Body of pancreas (tissue), 4 donors: ENCODE measurements at regions not wholly inside any gene's neighbourhood (a gene's known extent, or its start where the extent isn't known, plus 50 kb on each side); places are given as distances from the start of the nearest gene placed in this dataset.

Experiments
- ATAC-seq: fragments of 150-250 bp; one replicate; pipeline ENCODE4 v1.9.1; 2016
- DNase-seq, 4 donors: peaks; one replicate each; pipeline ENCODE4 v3.0.0-alpha.2; 2019
- H3K27ac ChIP-seq, 4 donors: fragments of 200-600 bp; sonication (generic); 1 replicate in 3 of 4; 2 replicates in 1 of 4; pipeline versions ENCODE4 v1.5.1 to v1.6.1; 2016 to 2019; ENCODE audit warnings: mild to moderate bottlenecking in 1 of 4, mixed read lengths in 1 of 4, moderate library complexity in 1 of 4
- H3K27me3 ChIP-seq, 2 donors: fragments of 200-600 bp; sonication (generic); one replicate each; pipeline ENCODE4 v1.6.0; 2016; ENCODE audit warnings: mild to moderate bottlenecking in 1 of 2
- H3K36me3 ChIP-seq, 2 donors: fragments of 200-600 bp; sonication (generic); replicated peaks in 1 of 2; 2 replicates each; pipeline ENCODE4 v1.5.1; 2016; ENCODE audit warnings: low read depth in 2 of 2; ENCODE audit not compliant: insufficient read depth in 1 of 2
- H3K4me1 ChIP-seq: fragments of 200-600 bp; sonication (generic); one replicate; pipeline ENCODE4 v1.6.0; 2016
- H3K4me3 ChIP-seq, 2 donors: fragments of 200-600 bp; sonication (generic); 1 replicate in 1 of 2; 2 replicates in 1 of 2; pipeline ENCODE4 v1.5.1; 2016 to 2019
- H3K9me3 ChIP-seq, 3 donors: fragments of 200-600 bp; sonication (generic); 1 replicate in 2 of 3; 2 replicates in 1 of 3; pipeline ENCODE4 v1.5.1; 2016
- CTCF ChIP-seq, 7 experiments: fragments of 450-650 bp in 4 of 7; fragments of 200-600 bp in 3 of 7; sonication (generic) in 3 of 7; IDR thresholded peaks; one replicate each; pipeline ENCODE4 v1.5.1; 2016 to 2019; ENCODE audit warnings: antibody characterized with exemption in 7 of 7
- POLR2A ChIP-seq, 3 donors: fragments of 450-650 bp; IDR thresholded peaks; one replicate each; pipeline ENCODE4 v1.6.1; 2016; ENCODE audit warnings: antibody characterized with exemption in 3 of 3, mild to moderate bottlenecking in 2 of 3
- WGBS, 2 donors: methylation state at CpG; one replicate each; pipeline ENCODE4 v1.1.5; 2017; 5-methylcytosine and 5-hydroxymethylcytosine counted together
- intact Hi-C: fragments of 100-400 bp; cut with DNase I; formaldehyde crosslinking; loops from one replicate; pipeline ENCODE4 v1.15.1; 2023

- Histone ChIP-seq H3K4me3 (no peak overlapping the region), H3K27ac (no peak overlapping the region), H3K4me1 (no peaks in the 10 kb centered on the region), H3K27me3 (no peaks in the 10 kb centered on the region), H3K36me3 (no peaks in the 10 kb centered on the region), H3K9me3 (no peaks in the 10 kb centered on the region)
- TF ChIP-seq POLR2A (IDR thresholded peaks at IDR 0.05): no peak
- no peak for TF ChIP-seq CTCF (IDR thresholded peaks at IDR 0.05)
- no peak for DNase-seq
- ATAC-seq: no peak
- 90 to 97% methylated on average over 3 of the region's 3 CpGs for WGBS, 2 donors
- intact Hi-C loops: no loop called here
Observed at GRCh38 chr3:65030847-65031463, 343.2 kb upstream of the ADAMTS9 start.

GRCh38 chr3:65030014-65030627, 342.3 kb upstream of the ADAMTS9 start:
- intact Hi-C loops: no loop called here
- TF ChIP-seq CTCF (IDR thresholded peaks at IDR 0.05): no peak
- no peak for TF ChIP-seq POLR2A (IDR thresholded peaks at IDR 0.05)
- Histone ChIP-seq H3K4me1 (no peaks in the 10 kb centered on the region), H3K36me3 (no peaks in the 10 kb centered on the region), H3K9me3 (no peaks in the 10 kb centered on the region), H3K4me3 (no peak overlapping the region), H3K27me3 (no peaks in the 10 kb centered on the region), H3K27ac (no peak overlapping the region)
- WGBS, 2 donors: 86 to 87% methylated on average over 4 of the region's 4 CpGs
- DNase-seq (no peak), ATAC-seq (no peak)

DNA sequence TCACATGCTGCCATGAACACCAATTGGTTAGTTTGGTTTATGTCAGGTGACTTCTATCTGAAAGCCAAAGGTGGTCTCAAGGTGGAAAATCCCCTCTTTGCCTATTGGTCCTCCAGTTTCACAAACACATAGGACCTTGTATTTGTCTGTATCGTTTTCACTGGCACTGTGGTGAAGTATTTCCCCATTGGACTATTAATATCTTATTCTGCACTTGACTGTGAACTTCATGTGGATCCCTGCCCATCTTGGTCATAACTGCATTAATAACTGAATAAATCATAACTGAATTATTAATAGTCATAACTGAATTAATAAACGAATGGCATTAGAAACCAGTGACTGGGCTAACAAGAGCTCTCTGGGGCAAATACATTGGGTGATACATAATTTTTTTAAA, 341.3 kb upstream of the ADAMTS9 start:
- intact Hi-C loops: no loop called here
- TF ChIP-seq POLR2A (IDR thresholded peaks at IDR 0.05) (no peak), CTCF (IDR thresholded peaks at IDR 0.05) (no peak)

DNA sequence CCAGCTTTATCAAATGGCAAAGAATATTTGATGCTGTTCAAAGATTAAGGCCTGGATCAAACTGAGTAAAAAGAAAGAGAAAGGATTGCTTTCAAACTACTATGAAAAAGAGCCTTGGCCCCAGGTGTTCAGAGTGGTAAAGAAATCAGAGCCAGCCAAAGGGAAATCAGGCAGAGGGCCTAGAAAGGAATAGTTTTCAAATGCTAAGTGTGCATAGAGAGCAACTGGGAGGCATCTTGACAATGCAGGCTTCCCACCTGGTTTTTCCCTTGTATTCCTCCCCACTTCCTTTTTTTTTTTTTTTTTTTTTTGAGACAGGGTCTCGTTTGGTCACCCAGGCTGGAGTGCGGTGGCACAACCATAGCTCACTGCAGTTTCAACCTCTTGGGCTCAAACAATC, 340.2 kb upstream of the ADAMTS9 start:
- ATAC-seq (no peak), DNase-seq (no peak)
- H3K27ac ChIP-seq: no peak overlapping the region
- TF ChIP-seq POLR2A (IDR thresholded peaks at IDR 0.05): no peak
- TF ChIP-seq CTCF (IDR thresholded peaks at IDR 0.05): no peak
- H3K27me3 ChIP-seq: no peaks in the 10 kb centered on the region
- 83 to 100% methylated on average over 2 of the region's 2 CpGs for WGBS, 2 donors
- H3K36me3 ChIP-seq: no peaks in the 10 kb centered on the region
- H3K9me3 ChIP-seq: no peaks in the 10 kb centered on the region
- intact Hi-C loops: no loop called here
- no peak overlapping the region for H3K4me3 ChIP-seq
- H3K4me1 ChIP-seq: no peaks in the 10 kb centered on the region

More for the DNA sequence above, 341.3 kb upstream of the ADAMTS9 start:
- 66 to 82% methylated on average over 2 of the region's 2 CpGs for WGBS, 2 donors
- Histone ChIP-seq H3K36me3 (no peaks in the 10 kb centered on the region), H3K4me3 (no peak overlapping the region), H3K4me1 (no peaks in the 10 kb centered on the region), H3K27ac (no peak overlapping the region), H3K9me3 (no peaks in the 10 kb centered on the region), H3K27me3 (no peaks in the 10 kb centered on the region)
- ATAC-seq (no peak), DNase-seq (no peak)

- 67 to 79% methylated on average over 8 of the region's 8 CpGs for WGBS, 2 donors
- intact Hi-C loops: no loop called here
- no peak for TF ChIP-seq CTCF (IDR thresholded peaks at IDR 0.05)
- no peak for TF ChIP-seq POLR2A (IDR thresholded peaks at IDR 0.05)
Observed at GRCh38 chr3:65027335-65027734, 339.5 kb upstream of the ADAMTS9 start.

More at GRCh38 chr3:65027335-65027734, 339.5 kb upstream of the ADAMTS9 start:
- H3K27ac ChIP-seq: no peak overlapping the region
- no peaks in the 10 kb centered on the region for H3K9me3 ChIP-seq
- no peaks in the 10 kb centered on the region for H3K36me3 ChIP-seq
- ATAC-seq (no peak), DNase-seq (no peak)
- H3K27me3 ChIP-seq: no peaks in the 10 kb centered on the region
- H3K4me3 ChIP-seq: no peak overlapping the region
- H3K4me1 ChIP-seq: no peaks in the 10 kb centered on the region
